HEK293T (cell line): ENCODE measurements at regions not wholly inside any gene's neighbourhood (a gene's known extent, or its start where the extent isn't known, plus 50 kb on each side); places are given as distances from the start of the nearest gene placed in this dataset.

Experiments
- ARNT ChIP-seq: fragments of 450-650 bp; IDR thresholded peaks from 2 replicates; pipeline ENCODE4 v1.6.1; 2017; ENCODE audit warnings: mild to moderate bottlenecking
- BHLHE40 ChIP-seq: fragments of 450-650 bp; IDR thresholded peaks from 2 replicates; pipeline ENCODE4 v1.6.1; 2016; ENCODE audit warnings: mild to moderate bottlenecking, moderate library complexity, borderline replicate concordance
- CTBP1 ChIP-seq: fragments of 450-650 bp; IDR thresholded peaks from 2 replicates; pipeline ENCODE4 v1.6.1; 2016; ENCODE audit warnings: borderline replicate concordance
- ELF4 ChIP-seq: fragments of 450-650 bp; IDR thresholded peaks from 2 replicates; pipeline ENCODE4 v1.6.1; 2017; ENCODE audit warnings: antibody characterized with exemption
- FOXK2 ChIP-seq: fragments of 450-650 bp; IDR thresholded peaks from 2 replicates; pipeline ENCODE4 v1.6.1; 2016; ENCODE audit warnings: mild to moderate bottlenecking
- FOXM1 ChIP-seq: fragments of 450-650 bp; IDR thresholded peaks from 2 replicates; pipeline ENCODE4 v1.6.1; 2017; ENCODE audit warnings: mild to moderate bottlenecking, borderline replicate concordance
- NFRKB ChIP-seq: fragments of 450-650 bp; IDR thresholded peaks from 2 replicates; pipeline ENCODE4 v1.6.1; 2016; ENCODE audit warnings: mild to moderate bottlenecking, moderate library complexity
- SP1 ChIP-seq: fragments of 450-650 bp; IDR thresholded peaks from 2 replicates; pipeline ENCODE4 v1.6.1; 2017
- SUZ12 ChIP-seq: fragments of 450-650 bp; IDR thresholded peaks from 2 replicates; pipeline ENCODE4 v1.6.1; 2016; ENCODE audit warnings: mild to moderate bottlenecking
- TARDBP ChIP-seq: fragments of 450-650 bp; IDR thresholded peaks from 2 replicates; pipeline ENCODE4 v1.6.1; 2016
- ZNF384 ChIP-seq: fragments of 450-650 bp; IDR thresholded peaks from 2 replicates; pipeline ENCODE4 v1.6.1; 2016

GRCh38 chr4:178415925-178416324 lies 973.7 kb upstream of the AGA start:
- no peak for TF ChIP-seq SUZ12
- TF ChIP-seq ZNF384, result no peak
- no peak for TF ChIP-seq ARNT
- TF ChIP-seq SP1, result no peak
- TF ChIP-seq FOXM1, result no peak
- no peak for TF ChIP-seq BHLHE40
- no peak for TF ChIP-seq ELF4
- no peak for TF ChIP-seq TARDBP
- no peak for TF ChIP-seq NFRKB
- TF ChIP-seq FOXK2, result no peak
- TF ChIP-seq CTBP1, result no peak
